ENCODE measurements at regions not wholly inside any gene's neighbourhood (a gene's known extent, or its start where the extent isn't known, plus 50 kb on each side); places are given as distances from the start of the nearest gene placed in this dataset.

DNA sequence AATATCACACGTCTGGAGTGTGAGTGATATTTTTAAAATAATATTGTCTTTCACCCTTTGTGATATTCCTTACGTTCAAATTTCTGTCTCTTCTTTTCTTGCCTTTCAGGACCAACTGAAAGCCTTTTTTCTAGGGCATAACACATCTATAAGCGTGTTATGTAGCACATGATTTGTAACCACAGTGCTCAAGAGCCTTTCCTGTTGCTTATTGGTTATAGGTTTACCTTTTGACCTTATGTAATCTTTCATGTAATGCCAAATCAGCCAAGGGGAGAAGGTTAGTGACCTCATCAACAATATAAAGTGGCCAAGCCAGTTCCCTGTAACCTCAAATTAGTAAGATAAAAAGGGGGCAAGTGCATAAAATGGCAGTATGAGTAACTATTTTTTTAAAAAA is 480.2 kb downstream of the AMY1C start:
- TF ChIP-seq CTCF (IDR thresholded peaks at IDR 0.05) (no peak), POLR2AphosphoS5 (IDR thresholded peaks at IDR 0.05) (no peak), EP300 (IDR thresholded peaks at IDR 0.05) (no peak), POLR2A (IDR thresholded peaks at IDR 0.05) (no peak)
